Right lung (tissue), 2 donors: ENCODE measurements at regions not wholly inside any gene's neighbourhood (a gene's known extent, or its start where the extent isn't known, plus 50 kb on each side); places are given as distances from the start of the nearest gene placed in this dataset.

ENCODE experiments used
- DNase-seq, 2 donors: peaks; one replicate each; pipeline ENCODE4 v3.0.0-alpha.2; 2013

DNA sequence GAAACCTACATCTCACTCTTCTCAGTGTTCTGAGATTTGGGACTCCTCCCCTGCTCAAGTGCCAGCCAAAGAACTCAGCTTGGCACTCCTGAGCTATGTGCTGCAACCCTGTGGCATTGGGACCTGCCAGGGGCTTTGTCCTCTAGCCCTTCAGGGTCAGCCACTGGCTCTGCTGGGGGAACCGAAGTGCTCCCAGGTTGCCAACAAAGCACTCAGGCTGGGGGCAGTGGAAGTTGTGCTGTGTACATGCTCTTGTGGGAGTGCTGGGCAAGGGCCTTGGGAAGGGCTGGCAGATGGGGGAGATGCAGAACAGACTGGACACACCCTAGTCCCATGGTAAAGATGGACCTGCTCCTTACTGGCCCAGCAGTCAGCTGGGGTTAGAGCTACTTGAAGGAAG lies 498.6 kb downstream of the CAAP1 start:
- DNase-seq: no peak

DNA sequence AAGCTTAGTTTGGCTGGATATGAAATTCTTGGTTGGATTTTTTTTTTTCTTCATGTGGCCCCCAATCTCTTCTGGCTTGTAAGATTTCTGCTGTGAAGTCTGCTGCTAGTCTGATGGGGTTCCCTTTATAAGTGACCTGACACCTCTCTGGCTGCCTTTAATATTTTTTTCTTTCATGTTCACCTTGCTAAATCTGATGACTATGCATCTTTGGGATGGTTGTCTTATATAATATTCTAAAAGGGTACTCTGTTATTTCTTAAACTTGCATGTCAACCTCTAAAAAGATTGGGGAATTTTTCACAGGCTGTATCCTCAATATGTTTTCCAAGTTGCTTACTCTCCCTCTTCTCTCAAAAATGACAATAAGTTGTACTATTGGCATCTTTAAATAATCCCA lies 500.0 kb downstream of the CAAP1 start:
- no peak for DNase-seq

DNA sequence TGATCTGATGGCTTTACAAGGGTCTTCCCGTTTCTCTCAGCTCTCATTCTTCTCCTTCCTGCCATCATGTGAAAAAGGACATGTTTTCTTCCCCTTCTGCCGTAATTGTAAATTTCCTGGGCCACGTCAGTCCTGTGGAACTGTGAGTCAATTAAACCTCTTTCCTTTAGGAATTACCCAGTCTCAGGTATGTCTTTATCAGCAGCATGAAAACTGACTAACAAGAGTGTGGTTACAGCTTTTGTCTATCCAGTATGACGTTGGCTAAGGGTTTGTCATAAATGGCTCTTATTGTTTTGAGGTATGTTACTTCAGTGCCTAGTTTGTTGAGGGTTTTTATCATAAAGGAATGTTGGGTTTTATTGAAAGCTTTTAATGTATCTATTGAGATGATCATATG lies 501.6 kb downstream of the CAAP1 start:
- DNase-seq: no peak

DNA sequence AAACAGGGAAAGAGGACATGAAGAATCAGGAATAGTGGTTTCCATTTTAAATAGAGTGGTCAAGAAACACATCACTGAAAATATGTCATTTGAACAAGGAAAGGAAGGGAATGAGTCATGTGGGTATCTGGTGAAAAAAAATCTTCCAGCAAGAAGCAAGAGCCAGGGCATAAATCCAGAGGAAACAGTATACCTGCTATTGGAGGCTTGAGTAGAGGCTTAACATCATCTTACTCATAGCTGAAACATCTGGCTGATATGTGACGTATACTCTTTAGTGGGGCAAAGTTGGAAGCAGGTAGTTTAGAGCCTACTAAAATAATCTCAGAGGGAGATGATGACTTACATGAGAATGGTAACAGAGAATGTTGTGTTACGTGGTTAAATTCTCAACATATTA lies 517.2 kb downstream of the CAAP1 start:
- DNase-seq: no peak

DNA sequence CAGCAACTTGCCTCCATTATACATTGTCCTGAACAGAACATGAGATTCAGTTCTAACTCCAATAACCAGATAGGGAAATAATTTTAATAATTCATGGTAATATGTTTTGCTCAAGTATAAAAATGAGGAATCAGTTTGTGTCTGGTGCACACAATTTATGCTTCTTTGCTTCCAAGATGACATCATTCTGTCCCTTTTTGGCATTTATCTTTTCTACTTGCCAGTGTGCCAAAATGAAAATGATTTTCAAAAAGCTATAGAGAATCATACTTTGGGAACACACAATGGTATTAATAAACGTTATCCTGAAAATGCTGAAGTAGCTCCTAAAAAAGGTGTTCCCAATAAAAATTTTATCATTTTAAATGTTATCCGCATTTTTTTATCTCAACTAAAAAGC lies 519.0 kb downstream of the CAAP1 start:
- no peak for DNase-seq

DNA sequence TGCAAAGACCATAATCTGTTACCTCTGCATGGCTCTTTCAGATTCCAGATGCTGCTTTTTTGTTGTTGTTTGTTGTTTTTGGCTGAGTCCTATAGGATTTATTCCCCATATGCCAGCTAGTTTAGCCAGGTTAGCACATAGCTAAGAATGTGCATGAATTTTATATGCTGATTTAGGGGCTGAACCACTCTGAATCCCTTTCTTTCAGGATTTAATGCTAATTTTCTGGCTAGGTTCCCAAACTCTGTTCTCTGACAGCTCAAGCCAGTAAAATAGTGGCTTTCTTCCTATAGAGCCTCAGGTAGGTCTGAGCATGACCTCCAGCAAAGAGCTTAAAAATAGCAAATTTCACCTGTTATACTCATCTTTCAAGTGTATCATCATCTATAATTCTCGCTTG lies 521.4 kb downstream of the CAAP1 start:
- DNase-seq: no peak

DNA sequence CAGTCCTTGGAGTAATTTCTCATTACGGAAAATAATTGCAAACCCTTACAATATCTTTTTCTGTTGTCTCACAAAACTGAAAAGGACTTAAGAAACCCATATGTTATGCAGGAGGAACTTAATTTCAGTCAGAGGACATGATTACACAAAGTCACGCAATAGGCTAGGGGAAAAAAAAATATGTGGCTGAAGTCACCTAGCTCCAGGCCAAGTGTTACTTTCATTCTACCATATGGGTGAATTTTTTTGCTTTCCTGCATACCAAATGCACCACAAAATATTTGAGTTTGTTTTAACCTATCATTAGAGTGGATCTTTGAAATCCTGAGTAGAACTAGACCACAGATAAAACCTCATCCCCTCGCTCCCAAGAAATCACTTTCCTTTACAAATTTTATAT lies 523.5 kb downstream of the CAAP1 start:
- DNase-seq: no peak

DNA sequence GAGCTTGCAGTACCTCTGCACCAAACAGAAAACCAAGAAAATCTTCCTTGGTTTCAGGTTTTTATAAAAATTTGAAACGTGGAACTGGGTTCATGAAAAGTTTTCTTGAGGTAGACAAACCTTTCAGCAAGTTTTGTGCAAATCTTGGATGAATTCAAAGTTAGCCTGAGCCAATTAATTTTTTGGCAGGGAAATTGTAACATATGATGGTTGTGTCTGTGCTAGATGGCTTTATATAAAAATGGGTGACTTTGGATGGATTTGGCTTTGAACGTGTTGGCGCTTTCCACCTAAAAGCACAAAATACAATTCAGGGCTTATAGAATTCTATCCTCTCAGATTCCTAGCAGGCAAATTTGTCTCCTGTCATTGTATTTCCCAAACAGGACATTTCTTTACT lies 524.4 kb downstream of the CAAP1 start:
- no peak for DNase-seq

DNA sequence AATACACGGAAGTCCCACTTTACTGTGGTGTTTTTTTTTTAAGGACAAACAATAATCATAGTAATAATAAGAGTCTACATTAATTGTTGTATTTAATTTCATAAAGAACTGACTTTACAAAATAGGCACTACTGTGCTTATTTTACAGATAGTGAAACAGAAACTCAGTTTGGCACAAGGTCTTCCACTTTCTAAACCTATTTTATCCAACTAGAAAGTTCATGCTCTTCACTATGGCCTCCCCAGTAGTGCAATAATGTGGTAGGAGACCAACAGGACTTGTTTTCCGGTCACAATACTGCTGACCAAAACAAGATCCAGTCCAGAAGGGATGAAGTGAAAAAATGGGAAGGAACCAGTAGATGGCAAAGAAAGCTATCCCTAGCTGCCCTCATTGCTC lies 531.6 kb downstream of the CAAP1 start:
- no peak for DNase-seq

DNA sequence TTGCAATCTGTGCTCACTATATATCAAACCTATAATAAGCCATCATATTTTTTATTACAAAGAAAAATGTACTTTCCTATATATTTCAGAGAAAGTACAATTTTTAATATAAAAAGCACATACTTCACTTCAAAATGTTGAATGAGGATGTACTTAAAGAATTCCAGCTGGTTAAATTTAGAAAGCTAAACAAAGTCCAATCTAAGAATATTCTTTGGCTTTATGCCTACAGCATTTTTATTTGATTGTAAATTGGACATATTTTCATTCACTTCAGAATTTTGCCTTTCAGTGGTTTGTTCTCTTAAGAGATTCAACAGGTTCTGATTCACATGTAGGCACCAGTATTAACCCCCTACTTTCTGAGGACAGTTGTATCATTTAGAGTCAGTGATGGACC lies 533.8 kb downstream of the CAAP1 start:
- DNase-seq: peak in 1 of 2 donors; percentile 19

DNA sequence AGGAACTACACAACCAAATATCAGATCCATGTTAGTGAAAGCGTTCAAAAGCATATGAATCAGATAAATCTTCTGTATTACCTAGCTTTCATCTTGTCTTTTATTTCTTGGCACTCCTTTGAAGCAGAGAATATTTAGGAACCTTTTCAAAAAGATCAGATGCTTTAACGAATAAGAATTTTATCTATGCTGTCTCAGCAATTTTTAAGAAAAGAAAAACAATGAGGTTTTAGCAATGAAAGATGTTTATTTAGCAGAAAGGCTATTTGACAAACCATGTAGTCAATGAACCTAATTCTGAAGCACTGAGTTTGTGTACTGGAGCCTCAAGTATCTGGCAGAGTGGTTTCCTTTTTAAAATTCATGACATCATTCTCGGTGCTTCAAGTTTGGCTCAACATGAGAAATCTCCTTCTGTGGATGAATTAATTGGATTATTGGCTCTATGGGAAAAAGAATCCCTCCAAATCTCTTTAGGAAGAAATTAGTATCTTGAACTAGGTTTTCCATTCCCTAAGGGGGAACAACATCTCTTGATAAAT lies 534.7 kb downstream of the CAAP1 start:
- DNase-seq: no peak

DNA sequence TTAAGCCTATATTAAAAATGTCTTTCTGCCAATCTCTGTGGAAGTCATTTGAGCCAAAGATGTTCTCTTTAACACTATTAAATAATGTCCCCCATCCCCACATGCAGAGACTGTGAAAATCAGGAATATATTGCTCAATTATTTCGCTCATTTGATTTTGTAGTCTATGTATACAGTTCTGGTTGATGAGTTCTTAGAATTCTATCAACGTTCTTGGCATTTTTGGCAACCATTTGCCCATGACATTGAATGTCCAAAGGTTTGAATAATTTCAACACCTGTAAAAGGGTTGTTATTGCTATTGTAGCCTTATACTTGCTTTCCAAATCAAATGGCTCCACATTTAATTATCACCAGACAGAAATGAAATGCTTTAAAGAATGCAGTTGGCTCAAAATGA lies 536.1 kb downstream of the CAAP1 start:
- DNase-seq: no peak

DNA sequence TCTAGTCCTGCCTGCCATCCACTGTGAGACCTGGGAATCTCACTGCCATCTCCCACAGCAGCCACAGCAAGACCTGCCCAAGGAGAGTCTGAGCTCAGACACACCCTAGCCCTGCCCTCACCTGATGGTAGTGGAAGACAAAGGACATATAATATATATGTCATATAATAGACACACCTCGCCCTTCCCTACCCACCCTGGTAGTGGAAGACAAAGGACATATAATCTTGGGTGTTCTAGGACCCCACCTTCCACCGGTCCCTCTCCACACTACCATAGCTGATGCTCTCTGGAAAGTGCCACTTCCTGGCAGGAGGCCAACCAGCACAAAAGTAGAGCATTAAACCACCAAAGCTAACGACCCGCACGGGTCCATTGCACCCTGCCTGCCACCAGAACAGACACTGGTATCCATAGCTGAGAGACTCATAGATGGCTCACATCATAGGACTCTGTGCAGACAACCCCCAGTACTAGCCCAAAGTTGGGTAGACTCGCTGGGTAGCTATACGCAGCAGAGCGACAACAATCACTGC lies 545.6 kb downstream of the CAAP1 start:
- no peak for DNase-seq

DNA sequence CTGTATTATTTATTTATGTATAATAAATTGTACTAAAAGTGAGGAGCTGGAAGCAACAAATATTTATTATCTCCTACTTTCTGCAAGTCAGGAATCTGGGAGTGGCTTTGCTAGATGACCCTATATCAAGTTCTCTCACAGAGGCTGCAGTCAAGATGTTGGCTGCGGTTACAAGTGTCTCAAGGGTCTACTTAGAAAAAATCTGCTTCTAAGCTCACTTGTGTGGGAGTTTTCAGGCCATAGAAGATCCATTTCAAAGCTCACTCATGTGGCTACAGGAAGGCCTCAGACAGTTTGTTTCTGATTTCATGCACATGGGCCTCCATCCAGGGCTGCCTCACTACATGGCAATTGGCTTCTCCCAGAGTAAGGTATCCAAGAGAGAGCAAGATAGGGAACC lies 551.1 kb downstream of the CAAP1 start:
- no peak for DNase-seq

DNA sequence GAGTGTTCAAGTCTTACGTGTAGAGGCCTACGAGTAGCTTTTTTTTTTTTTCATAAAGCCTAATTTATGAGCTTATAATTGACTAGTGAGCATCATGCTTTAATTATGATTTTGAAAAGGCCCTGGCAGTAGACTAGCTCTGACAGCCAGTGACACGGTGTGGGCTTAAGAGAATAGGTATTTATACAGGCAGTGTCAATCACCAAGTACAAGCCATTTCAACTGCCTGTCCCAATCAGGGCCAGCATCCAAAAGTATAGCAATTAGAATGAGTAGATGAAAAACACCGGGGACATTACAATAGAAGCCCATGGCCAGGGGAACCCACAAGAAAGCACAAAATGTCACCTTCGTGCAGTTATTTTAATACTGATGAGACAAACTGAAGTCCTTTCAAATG lies 552.8 kb downstream of the CAAP1 start:
- DNase-seq: no peak

DNA sequence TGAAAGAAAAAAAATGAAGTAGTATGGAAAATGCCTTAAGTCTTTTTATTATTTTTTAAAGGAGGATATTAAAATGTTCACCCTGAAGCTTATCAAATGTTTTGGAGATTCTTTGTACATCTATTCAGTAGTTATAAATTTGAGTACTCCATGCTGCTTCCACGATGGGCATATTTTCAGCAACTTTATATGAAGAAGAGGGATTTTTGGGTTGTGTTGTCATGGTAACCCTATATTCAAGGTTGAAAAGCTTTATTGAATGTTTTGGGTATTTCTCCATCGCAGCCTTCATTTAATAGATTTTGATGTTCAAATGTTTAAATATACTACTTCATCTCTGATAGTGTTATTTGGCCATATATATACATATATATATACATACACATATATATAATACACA lies 557.5 kb downstream of the CAAP1 start:
- DNase-seq: no peak

DNA sequence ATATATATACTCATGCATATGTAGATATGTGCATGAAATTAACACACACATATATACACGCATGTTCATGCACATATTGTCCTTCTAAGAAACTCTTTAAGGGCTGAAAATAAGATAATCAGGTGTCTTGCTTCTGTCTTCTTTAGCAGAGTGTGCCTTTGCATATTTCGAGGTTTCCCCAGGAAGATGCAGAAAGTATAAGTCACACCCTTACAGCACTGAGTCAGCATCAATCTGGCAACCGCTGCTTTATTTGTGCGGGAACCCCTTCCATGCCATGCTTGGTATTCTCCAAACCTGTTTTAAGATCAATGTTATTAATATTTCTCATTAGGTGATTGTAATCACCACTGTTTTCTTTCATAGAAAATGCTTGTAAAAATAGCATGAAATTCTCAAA lies 557.9 kb downstream of the CAAP1 start:
- DNase-seq: no peak

DNA sequence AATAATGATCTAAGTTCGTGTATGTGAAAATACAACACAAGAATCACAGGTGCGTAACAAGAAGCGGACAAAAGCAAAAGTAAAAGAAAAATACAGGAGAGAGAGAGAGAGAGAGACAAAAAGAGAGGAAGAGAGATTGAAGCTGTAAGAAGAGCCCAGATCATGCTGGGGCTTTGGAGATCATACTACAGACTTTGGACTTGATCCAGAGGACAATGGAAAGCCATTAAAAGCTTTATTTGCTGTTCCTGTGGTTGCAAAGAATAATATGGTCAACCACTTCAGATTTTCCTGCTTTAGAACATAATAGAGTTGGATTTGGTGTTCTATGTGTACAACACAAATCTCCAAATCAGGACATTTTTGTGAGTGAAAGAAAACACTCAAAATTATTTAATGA lies 561.4 kb downstream of the CAAP1 start:
- DNase-seq: no peak

DNA sequence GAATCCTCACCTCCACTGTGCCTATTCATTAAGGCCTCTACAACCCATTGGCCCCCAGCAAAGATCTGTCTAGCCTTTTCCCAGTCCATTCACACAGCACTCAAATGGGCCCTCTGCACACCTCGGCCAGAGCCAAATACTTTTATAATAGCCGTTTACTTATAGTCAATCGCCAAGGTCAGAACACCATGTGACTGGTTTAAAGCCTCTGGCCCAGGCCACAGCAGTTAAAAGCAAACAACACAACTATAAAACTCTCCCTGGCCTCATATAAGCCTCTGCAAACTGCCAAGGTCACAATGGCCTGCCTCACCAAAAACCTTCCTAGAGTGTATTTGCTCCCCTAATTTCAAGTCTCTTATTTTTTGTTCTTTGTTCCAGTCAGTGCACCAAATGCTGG lies 562.6 kb downstream of the CAAP1 start:
- no peak for DNase-seq

DNA sequence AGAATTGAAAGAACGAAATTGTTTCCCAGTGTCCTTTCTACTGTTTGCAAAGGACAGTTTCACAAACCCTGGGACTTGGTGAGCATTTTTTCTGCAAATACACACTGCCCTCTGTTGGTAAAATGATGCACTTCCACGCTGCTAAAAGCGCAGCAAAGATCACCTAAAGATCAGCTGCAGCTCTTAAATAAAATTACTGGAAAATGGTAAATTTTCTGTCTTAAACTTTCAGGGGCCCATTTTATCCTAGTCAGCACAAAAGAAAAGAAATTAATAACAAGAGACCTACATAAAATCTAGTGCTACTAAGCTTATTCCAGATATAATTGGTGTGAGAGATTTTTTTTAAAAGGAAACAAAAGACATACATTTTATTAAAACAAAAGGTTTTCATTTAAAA lies 566.0 kb downstream of the CAAP1 start:
- DNase-seq: peak; percentile 42 to 65

DNA sequence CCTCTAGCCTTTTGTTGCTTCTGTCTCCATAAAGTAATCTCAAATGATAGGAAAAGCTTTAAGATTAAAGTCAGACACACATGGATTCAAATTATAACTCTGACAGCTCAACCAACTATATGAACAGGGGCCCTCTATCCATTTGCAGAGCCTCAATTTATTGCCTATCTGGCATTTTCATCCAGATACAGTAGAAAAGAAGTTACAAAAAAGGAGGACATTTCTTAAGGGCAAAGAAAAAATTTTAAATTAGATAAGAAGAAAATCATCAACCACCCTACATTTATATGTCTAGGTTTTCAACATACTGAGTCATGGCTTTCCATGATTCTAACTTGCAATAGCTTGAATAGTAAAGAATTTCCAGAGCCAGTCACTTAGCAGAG lies 567.2 kb downstream of the CAAP1 start:
- no peak for DNase-seq

DNA sequence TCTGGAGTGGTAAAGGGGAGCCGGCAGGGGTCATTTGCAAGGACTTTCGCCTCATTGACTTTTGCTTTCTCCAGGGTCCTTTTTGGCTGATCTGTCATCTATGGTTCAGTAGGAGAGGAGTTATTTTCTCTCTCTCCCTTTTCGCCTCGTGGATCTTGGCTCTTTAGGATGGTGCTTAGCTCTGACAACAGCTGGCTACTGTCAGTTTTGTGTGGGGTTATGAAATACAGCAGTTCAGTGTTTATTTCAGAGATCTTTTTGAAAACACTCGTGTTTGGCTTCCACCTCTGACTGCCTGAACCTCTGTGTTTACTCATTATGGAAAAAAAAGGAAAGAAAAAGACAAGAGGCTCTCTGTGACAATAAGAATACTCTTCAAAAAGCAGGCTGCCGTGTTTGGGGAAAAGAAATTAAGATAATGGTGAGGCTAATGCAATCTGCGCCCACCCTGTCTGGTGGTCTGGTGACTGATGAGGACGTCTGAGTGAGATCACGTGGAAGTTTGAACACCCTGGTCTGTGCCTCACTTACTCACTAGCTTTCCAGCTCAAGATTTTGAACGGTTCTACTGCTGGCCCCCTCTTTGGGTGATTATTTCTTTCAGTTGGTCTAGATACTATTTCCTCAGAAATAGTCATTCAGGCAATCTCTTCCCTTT lies 567.7 kb downstream of the CAAP1 start:
- peak; percentile 86 to 87 for DNase-seq

DNA sequence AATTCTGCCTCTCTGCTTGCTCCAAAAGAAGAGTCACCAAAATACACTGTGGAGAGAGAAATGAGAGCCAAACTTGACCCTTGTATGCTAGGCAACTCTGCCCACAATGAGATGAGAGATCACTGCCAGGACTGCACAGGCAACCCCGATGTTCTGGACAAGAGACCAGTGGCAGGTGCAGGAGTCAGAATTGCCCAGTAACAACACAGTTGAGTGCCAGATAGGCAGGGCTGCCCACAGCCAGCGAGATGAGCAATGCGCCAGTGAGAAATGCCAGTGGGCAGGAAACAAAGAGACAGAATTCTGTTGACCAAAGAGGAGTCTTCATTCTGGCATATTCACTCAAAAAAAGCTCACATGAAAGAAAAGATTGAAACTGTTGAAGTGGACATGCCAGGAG lies 570.7 kb downstream of the CAAP1 start:
- no peak for DNase-seq

DNA sequence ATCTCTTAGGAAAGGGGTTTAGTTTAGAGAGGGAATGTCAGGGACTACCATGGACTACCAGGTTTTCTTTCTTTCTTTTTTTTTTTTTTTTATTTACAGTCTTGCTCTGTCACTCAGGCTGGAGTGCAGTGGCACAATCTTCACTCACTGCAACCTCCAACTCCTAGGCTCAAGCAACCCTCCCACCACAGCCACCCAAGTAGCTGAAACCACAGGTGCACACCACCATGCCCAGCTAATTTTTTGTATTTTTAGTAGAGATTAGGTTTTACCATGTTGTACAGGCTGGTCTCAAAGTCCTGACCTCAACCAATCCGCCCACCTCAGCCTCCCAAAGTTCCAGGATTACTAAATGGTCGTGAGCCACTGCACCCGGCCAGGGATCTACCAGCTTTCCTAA lies 572.7 kb downstream of the CAAP1 start:
- DNase-seq: no peak
